Activated CD4-positive, alpha-beta T cell treated with anti-CD3 and anti-CD28 coated beads for 1 hour (primary cell): ENCODE measurements at regions not wholly inside any gene's neighbourhood (a gene's known extent, or its start where the extent isn't known, plus 50 kb on each side); places are given as distances from the start of the nearest gene placed in this dataset.

Experiments used
- DNase-seq: peaks from one replicate; pipeline ENCODE4 v3.0.0-alpha.2; 2020

DNA sequence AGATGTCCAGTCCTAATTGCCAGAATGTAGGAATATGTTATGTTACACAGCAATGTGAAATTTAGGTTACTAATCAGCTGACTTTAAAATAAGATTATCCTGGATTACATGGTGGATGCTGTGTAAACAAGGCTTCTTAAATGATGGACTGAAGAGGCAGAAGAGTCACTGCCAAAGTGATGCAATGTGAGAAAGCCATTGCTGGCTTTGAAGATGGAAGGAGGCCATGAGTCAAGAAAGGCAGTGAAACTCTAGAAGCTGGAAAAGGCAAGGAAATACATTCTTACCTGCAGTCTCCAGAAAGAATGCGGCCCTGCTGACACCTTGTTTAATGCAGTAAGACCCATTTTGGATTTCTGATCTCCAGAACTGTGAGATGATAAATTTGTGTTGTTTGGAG lies 179.1 kb upstream of the ZPLD1 start:
- DNase-seq = no peak

GRCh38 chr3:102258666-102259227 lies 176.1 kb upstream of the ZPLD1 start:
- DNase-seq = no peak

DNA sequence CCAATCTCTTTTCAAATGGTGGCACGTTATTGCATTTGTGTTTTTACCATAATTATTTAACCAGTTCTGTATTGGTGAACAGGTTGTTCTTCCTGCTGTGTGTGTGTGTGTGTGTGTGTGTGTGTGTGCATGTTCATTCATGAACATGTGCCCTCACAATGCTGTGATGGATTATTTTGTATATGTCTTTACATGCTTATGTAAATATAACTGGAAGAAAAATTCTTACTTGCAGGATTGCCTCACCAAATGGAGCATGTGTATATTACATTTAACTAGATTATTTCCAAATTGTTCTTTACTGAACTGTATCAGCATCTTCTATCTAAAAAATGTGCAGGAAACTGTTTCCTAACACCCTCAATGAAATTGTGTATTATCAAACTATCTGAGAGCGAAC lies 175.2 kb upstream of the ZPLD1 start:
- DNase-seq = no peak

- DNase-seq = no peak
Observed at GRCh38 chr3:102265720-102266119, 169.1 kb upstream of the ZPLD1 start.

GRCh38 chr3:102269406-102269805 lies 165.4 kb upstream of the ZPLD1 start:
- DNase-seq = no peak

- no peak for DNase-seq
Observed at GRCh38 chr3:102290241-102290640, 144.6 kb upstream of the ZPLD1 start.

DNA sequence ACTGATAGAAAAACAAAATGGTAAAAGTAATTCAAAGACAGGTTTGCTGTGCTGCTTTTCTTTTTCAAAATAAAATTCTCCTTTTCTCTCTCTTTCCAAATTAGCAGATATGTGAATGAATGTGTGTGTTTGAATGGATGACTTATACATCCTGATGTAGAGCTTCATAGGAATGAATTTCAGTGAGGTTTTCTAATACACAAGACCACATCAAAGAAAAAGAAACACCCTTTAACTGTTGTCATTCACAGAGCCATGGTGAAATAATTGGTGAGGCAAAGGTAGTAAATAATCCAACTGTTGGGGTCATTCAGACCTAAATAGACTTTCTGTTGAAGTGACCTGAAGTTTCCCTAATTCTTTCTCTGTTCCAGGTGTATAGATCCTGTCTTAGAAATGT lies 139.1 kb upstream of the ZPLD1 start:
- no peak for DNase-seq

DNA sequence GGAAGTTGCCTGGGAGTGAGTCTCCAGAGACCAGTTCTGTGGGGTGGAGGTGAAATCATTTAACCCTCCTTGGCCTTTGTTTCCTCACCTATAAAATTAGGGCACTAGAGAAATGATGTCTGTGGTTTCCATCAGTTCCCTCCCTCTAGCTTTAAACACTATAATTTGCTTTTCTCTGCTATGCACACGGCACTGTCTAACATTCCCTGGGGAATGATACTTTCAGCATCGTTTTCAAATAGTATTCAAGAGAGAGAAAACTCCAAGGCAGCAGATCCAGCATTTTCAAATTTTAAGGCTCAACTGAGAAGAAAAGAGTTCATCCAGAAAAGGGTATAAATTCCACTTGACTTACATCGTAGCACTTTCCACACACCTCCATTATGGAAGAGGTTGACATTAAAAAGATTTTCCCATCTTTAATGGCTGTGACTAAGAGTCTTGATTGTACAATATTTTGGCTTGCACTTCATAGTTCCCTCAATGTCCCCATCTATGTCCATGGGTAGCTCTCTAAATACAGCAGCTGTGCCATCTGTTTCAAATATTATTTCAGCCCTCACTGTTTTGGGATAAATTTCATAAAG lies 137.7 kb upstream of the ZPLD1 start:
- no peak for DNase-seq

GRCh38 chr3:102299125-102299877 lies 135.5 kb upstream of the ZPLD1 start:
- DNase-seq = no peak

- no peak for DNase-seq
Observed at GRCh38 chr3:102301155-102301880, 133.5 kb upstream of the ZPLD1 start.

GRCh38 chr3:102302020-102302419 lies 132.8 kb upstream of the ZPLD1 start:
- DNase-seq = no peak

DNA sequence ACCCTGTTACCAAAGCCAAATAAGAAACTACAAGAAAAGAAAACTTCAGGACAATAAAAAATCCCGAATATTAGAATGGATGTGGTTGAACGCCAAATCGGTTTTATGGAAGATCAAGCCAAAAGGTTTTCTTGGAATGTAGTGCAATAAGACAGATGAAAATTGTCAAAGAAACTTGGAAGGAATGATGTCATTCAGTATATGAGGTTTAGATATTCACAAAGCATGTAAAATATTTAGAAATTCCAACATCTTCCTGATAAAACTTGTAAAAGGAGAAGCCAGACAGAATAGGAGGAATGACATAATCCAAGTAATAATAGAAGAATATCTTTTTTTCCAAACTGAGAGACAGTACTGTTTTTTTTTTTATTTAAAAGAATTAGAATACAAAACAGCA lies 130.3 kb upstream of the ZPLD1 start:
- no peak for DNase-seq

DNA sequence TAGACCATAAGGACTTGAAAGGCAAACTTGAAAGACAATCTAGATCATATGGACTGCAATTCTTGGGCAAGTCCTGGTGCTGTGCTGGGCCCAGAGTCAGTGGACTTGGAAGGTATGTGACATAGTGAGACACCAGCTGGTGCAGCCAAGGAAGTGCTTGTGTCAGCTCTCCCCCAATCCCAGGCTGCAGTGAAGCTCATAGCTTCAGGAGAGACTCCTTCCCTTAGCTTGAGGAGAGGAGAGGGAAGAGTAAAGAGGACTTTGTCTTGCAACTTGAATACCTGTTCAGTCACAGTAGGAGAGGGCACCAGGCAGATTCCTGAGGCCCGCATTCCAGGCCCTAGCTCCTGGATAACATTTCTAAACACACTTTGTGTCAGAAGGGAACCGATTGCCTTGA lies 127.4 kb upstream of the ZPLD1 start:
- no peak for DNase-seq

DNA sequence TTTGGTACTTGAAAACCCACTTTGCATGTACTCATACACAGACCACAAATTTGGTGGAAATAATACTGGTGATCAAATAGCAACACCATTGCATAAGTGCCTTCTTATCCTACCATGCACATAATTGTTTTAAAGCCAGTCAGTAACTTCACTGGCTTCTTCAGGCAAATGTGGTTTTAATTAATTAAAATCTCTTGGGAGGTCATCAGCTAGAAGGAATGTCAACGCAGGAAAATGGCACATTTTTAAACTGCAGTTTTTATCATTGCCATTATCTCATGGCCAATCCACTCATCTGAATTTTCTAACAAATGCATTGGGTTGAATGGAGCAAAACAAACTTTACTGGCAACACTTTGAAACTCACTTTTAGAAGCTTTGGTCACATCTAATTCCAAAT lies 105.7 kb upstream of the ZPLD1 start:
- DNase-seq = no peak

GRCh38 chr3:102329561-102329960 lies 105.3 kb upstream of the ZPLD1 start:
- DNase-seq = no peak

GRCh38 chr3:102332205-102332604 lies 102.6 kb upstream of the ZPLD1 start:
- no peak for DNase-seq

GRCh38 chr3:102332934-102333333 lies 101.9 kb upstream of the ZPLD1 start:
- DNase-seq = no peak

- DNase-seq = no peak
Observed at GRCh38 chr3:102336130-102336529, 98.7 kb upstream of the ZPLD1 start.

DNA sequence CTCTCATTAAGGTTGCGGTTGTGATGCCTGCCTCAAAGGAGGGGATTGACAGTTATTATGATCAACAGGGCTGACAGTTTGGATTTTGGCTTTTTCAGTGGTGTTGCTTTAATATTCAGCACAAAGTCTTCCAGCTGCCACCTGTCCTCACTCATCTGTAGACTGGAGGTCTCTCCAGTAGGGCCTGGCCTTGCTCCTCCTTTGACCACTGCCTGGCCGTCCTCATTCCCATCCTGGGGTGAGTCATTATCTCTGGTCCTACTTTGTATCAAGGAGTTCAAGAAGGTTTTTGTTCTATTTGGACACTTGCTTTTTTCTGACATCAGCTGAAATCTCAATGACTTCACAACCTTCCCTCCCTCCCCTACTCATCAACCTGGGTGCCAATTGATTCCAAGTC lies 95.1 kb upstream of the ZPLD1 start:
- DNase-seq = no peak

GRCh38 chr3:102346897-102347296 lies 87.9 kb upstream of the ZPLD1 start:
- DNase-seq = no peak

GRCh38 chr3:102348904-102349303 lies 85.9 kb upstream of the ZPLD1 start:
- no peak for DNase-seq

- DNase-seq = no peak
Observed at GRCh38 chr3:102353148-102353547, 81.7 kb upstream of the ZPLD1 start.

DNA sequence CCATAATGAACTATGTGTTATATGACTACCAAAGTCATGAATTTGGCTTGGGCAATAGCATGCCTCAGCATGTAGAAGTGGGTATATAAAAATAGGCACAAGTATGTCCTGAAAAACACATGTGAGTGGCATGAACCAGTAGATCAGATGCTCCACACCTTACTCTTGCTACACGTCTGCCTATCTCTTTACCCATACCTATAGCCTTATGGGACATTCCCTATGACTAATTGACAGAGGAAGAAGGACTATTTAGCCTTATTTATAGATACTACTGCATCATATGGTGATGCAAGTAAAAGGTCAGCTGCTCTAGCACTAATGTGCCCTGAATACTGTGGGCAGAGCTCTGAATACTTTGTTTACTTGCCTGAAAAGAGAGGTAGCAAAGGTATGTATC lies 81.0 kb upstream of the ZPLD1 start:
- no peak for DNase-seq
